ENCODE measurements at regions not wholly inside any gene's neighbourhood (a gene's known extent, or its start where the extent isn't known, plus 50 kb on each side); places are given as distances from the start of the nearest gene placed in this dataset.

DNA sequence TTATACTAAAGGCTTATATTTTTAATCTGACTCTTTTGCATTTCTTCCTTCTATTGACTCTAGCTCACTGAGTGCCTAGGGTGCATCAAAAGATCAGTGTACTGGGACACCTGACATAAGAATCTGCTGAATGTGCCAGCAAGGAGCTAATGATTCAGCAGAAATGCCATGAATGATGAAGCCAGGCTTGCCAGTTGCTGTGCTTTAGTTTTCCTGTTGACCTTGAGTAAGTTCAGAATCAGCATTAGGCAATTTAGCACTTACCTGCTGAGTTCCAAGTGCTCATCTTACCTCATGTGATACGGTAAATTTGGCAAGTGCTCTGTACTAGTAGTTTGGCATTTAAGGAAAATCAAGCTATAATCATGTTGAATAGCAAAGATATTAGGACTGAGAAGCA lies 523.2 kb upstream of the B3GALT2 start:
- TF ChIP-seq, protein P1, sequence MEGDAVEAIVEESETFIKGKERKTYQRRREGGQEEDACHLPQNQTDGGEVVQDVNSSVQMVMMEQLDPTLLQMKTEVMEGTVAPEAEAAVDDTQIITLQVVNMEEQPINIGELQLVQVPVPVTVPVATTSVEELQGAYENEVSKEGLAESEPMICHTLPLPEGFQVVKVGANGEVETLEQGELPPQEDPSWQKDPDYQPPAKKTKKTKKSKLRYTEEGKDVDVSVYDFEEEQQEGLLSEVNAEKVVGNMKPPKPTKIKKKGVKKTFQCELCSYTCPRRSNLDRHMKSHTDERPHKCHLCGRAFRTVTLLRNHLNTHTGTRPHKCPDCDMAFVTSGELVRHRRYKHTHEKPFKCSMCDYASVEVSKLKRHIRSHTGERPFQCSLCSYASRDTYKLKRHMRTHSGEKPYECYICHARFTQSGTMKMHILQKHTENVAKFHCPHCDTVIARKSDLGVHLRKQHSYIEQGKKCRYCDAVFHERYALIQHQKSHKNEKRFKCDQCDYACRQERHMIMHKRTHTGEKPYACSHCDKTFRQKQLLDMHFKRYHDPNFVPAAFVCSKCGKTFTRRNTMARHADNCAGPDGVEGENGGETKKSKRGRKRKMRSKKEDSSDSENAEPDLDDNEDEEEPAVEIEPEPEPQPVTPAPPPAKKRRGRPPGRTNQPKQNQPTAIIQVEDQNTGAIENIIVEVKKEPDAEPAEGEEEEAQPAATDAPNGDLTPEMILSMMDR (IDR thresholded peaks at IDR 0.05) = no peak
- TF ChIP-seq ZFX (IDR thresholded peaks at IDR 0.05; ENCODE audit: borderline replicate concordance) = no peak

Measured in 22Rv1 (cell line).